DOHH2 (cell line): ENCODE measurements at regions not wholly inside any gene's neighbourhood (a gene's known extent, or its start where the extent isn't known, plus 50 kb on each side); places are given as distances from the start of the nearest gene placed in this dataset.

ENCODE experiments used
- CTCF ChIP-seq: fragments of 200-600 bp; sonication (generic); IDR thresholded peaks from one replicate; pipeline ENCODE4 v1.5.1; 2014; ENCODE audit warnings: antibody characterized with exemption, mild to moderate bottlenecking, low read depth, low read length; ENCODE audit not compliant: poor library complexity, severe bottlenecking
- EZH2phosphoT487 ChIP-seq: fragments of 200-600 bp; sonication (generic); IDR thresholded peaks from 2 replicates; pipeline ENCODE4 v1.6.1; 2017; ENCODE audit warnings: borderline replicate concordance, mild to moderate bottlenecking, antibody characterized with exemption, low read length, moderate library complexity, mixed read lengths

GRCh38 chr1:163652441-163652840 lies 330.7 kb downstream of the NUF2 start:
- TF ChIP-seq EZH2phosphoT487 (no peak), CTCF (no peak)
